HCT116 (cell line): ENCODE measurements at regions not wholly inside any gene's neighbourhood (a gene's known extent, or its start where the extent isn't known, plus 50 kb on each side); places are given as distances from the start of the nearest gene placed in this dataset.
"Not testable (repeated sequence)": the region's sequence is repeated elsewhere in the genome, so short reads cannot be mapped to it uniquely, and the experiment has no call there.

ENCODE experiments used
- ATAC-seq: fragments of 200-7000 bp; cut with Tn5 transposase; 2 replicates; pipeline ENCODE4 v1.9.1; 2020; ENCODE audit warnings: mild to moderate bottlenecking, moderate library complexity
- BruUV-seq: library from RNA; stranded (reverse); fragments of 400-500 nt; replicated peaks from 2 replicates; lab custom pipeline; 2021; lab: Mats Ljungman, UMichigan
- CTCF ChIA-PET: fragments of 300-600 bp; sonication (Branson Sonifier 250); formaldehyde crosslinking; loops from one replicate; lab custom pipeline; 2021; ENCODE audit warnings: antibody characterized with exemption; lab: Charles Lee
- POLR2A ChIA-PET: fragments of 300-600, 350-600 bp; sonication (Branson Sonifier 250); formaldehyde crosslinking; loops from one replicate; lab custom pipeline; 2021; ENCODE audit warnings: antibody characterized with exemption; lab: Charles Lee
- RAD21 ChIA-PET, 2 experiments: fragments of 300-600 bp; sonication (Branson Sonifier 250); formaldehyde crosslinking; loops; one replicate each; lab custom pipeline; 2023; ENCODE audit warnings: low total read pairs in 2 of 2; ENCODE audit not compliant: uncharacterized antibody in 2 of 2, unreplicated experiment in 2 of 2, low non-redundant PET in 1 of 2; lab: Charles Lee
- DNase-seq: peaks from one replicate; pipeline ENCODE4 v3.0.0-alpha.2; 2010; ENCODE audit warnings: low read depth, low spot score
- H2AFZ ChIP-seq: fragments of 200-600 bp; shearing (Covaris generic), sonication (generic); 2 replicates; pipeline ENCODE4 v1.6.1; 2017; ENCODE audit warnings: low read depth, mixed run types, mixed read lengths, antibody characterized with exemption, low read length; ENCODE audit not compliant: poor library complexity, severe bottlenecking
- H3K27ac ChIP-seq: 2 replicates; pipeline ENCODE4 v1.5.1; 2012; ENCODE audit warnings: low read depth, low read length
- H3K27me3 ChIP-seq: fragments of 200-600 bp; sonication (generic); 2 replicates; pipeline ENCODE4 v1.6.1; 2016; ENCODE audit warnings: mixed run types, low read length, mixed read lengths; ENCODE audit not compliant: insufficient read depth
- H3K36me3 ChIP-seq, 2 experiments: fragments of 200-500 bp in 1 of 2; fragments of 200-600 bp in 1 of 2; sonication (Bioruptor generic) in 1 of 2; sonication (generic) in 1 of 2; 2 replicates each; pipeline versions ENCODE4 v1.5.1 to v1.6.1; 2014 to 2016; ENCODE audit warnings: low read length in 2 of 2, inconsistent platforms in 1 of 2, mixed read lengths in 1 of 2, mixed run types in 1 of 2; ENCODE audit not compliant: insufficient read depth in 2 of 2, control insufficient read depth in 1 of 2
- H3K4me1 ChIP-seq, 2 experiments: fragments of 200-600 bp in 1 of 2; sonication (generic) in 1 of 2; 2 replicates each; pipeline versions ENCODE4 v1.5.1 to v1.6.1; 2012 to 2017; ENCODE audit warnings: low read length in 2 of 2, inconsistent platforms in 1 of 2, mild to moderate bottlenecking in 1 of 2, mixed read lengths in 1 of 2, mixed run types in 1 of 2, moderate library complexity in 1 of 2; ENCODE audit not compliant: insufficient read depth in 2 of 2, control insufficient read depth in 1 of 2
- H3K4me2 ChIP-seq: fragments of 200-600 bp; sonication (generic); 2 replicates; pipeline ENCODE4 v1.6.1; 2017; ENCODE audit warnings: mixed run types, low read length, mixed read lengths
- H3K4me3 ChIP-seq, 2 experiments: fragments of 200-600 bp in 1 of 2; sonication (generic) in 1 of 2; replicated peaks in 1 of 2; 2 replicates each; pipeline ENCODE4 v1.5.1; 2011 to 2016; ENCODE audit warnings: low read length in 2 of 2, control low read depth in 1 of 2, low read depth in 1 of 2, mild to moderate bottlenecking in 1 of 2, mixed read lengths in 1 of 2, mixed run types in 1 of 2
- H3K79me2 ChIP-seq: fragments of 200-600 bp; sonication (generic); 2 replicates; pipeline ENCODE4 v1.6.1; 2017; ENCODE audit warnings: mild to moderate bottlenecking, mixed run types, low read length, moderate library complexity, mixed read lengths; ENCODE audit not compliant: insufficient read depth
- H3K9ac ChIP-seq: fragments of 200-600 bp; sonication (generic); 2 replicates; pipeline ENCODE4 v1.6.1; 2016; ENCODE audit warnings: low read length, mixed read lengths
- H3K9me2 ChIP-seq: fragments of 200-600 bp; sonication (generic), shearing (Covaris generic); 2 replicates; pipeline ENCODE4 v1.6.1; 2017; ENCODE audit warnings: mixed run types, mild to moderate bottlenecking, moderate library complexity; ENCODE audit not compliant: insufficient read depth
- H3K9me3 ChIP-seq, 2 experiments: fragments of 200-500 bp in 1 of 2; fragments of 200-600 bp in 1 of 2; sonication (Bioruptor generic) in 1 of 2; sonication (generic) in 1 of 2; 2 replicates each; pipeline ENCODE4 v1.6.1; 2014 to 2017; ENCODE audit warnings: low read length in 2 of 2, mixed read lengths in 2 of 2, inconsistent platforms in 1 of 2, low read depth in 1 of 2, mild to moderate bottlenecking in 1 of 2, mixed run types in 1 of 2, moderate library complexity in 1 of 2; ENCODE audit not compliant: control insufficient read depth in 1 of 2, insufficient read depth in 1 of 2
- H4K20me1 ChIP-seq: fragments of 200-600 bp; sonication (generic), shearing (Covaris generic); 2 replicates; pipeline ENCODE4 v1.6.1; 2017; ENCODE audit warnings: mixed run types, mild to moderate bottlenecking, moderate library complexity; ENCODE audit not compliant: insufficient read depth
- ELF1 ChIP-seq: IDR thresholded peaks from 2 replicates; pipeline ENCODE4 v1.6.1; 2012; ENCODE audit warnings: low read depth, borderline replicate concordance
- MAX ChIP-seq: IDR thresholded peaks from 2 replicates; pipeline ENCODE4 v1.6.1; 2012
- intact Hi-C: fragments of 100-400 bp; cut with micrococcal nuclease; formaldehyde crosslinking; loops from 2 replicates; pipeline ENCODE4 v1.10.0; 2022

GRCh38 chr4:9522903-9523302 is 78.7 kb downstream of the DEFB131A start:
- Histone ChIP-seq H2AFZ (peak overlapping the region; percentile 17), H3K4me1 (peaks cover 8 to 25% of the 10 kb centered on the region in 2 experiments)
- H3K4me2 ChIP-seq, H3K9me2 ChIP-seq, H3K36me3 ChIP-seq, H3K9me3 ChIP-seq, POLR2A ChIA-PET, H4K20me1 ChIP-seq, BruUV-seq, DNase-seq, intact Hi-C loops, H3K4me3 ChIP-seq, H3K27ac ChIP-seq, RAD21 ChIA-PET, H3K27me3 ChIP-seq, H3K9ac ChIP-seq, H3K79me2 ChIP-seq, ATAC-seq: not testable (repeated sequence)
- TF ChIP-seq ELF1 (peak; percentile 66), MAX (peak; percentile 38; the same call in 1 of the 2 replicates)
- CTCF ChIA-PET = interaction anchor here (1.1 kb wide), 1 partner anchor 9 kb away, joined by 4 read pairs; no protein-coding TSS in a partner anchor

DNA sequence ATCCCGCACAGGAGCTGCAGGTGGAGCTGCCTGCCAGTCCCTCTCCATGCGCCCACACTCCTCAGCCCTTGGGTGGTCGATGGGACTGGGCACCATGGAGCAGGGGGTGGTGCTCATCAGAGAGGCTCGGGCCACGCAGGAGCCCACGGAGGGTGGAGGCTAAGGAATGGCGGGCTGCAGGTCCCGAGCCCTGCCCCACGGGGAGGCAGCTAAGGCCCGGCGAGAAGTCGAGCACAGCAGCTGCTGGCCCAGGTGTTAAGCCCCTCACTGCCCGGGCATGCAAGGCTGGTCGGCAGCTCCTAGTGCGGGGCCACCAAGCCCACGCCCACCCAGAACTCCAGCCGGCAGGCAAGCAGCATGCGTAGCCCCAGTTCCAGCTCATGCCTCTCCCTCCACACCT is 80.2 kb downstream of the DEFB131A start:
- H3K79me2 ChIP-seq, H3K4me3 ChIP-seq, H3K9ac ChIP-seq, H3K9me2 ChIP-seq, H2AFZ ChIP-seq, CTCF ChIA-PET, ATAC-seq, POLR2A ChIA-PET, H3K9me3 ChIP-seq, RAD21 ChIA-PET, intact Hi-C loops, H4K20me1 ChIP-seq, H3K27me3 ChIP-seq, H3K4me2 ChIP-seq, H3K27ac ChIP-seq, BruUV-seq, DNase-seq, H3K36me3 ChIP-seq: not testable (repeated sequence)
- peaks cover 8 to 27% of the 10 kb centered on the region in 2 experiments for H3K4me1 ChIP-seq
